ENCODE measurements at regions not wholly inside any gene's neighbourhood (a gene's known extent, or its start where the extent isn't known, plus 50 kb on each side); places are given as distances from the start of the nearest gene placed in this dataset.

- no peak for TF ChIP-seq CTCF (IDR thresholded peaks at IDR 0.05)
Observed at GRCh38 chr3:76724075-76724474, 315.8 kb upstream of the ROBO2 start.

GRCh38 chr3:76724706-76725105 lies 315.2 kb upstream of the ROBO2 start:
- TF ChIP-seq CTCF (IDR thresholded peaks at IDR 0.05): no peak

- TF ChIP-seq CTCF (IDR thresholded peaks at IDR 0.05): no peak
Observed at GRCh38 chr3:76726034-76726433, 313.9 kb upstream of the ROBO2 start.

- TF ChIP-seq CTCF (IDR thresholded peaks at IDR 0.05): no peak
Observed at GRCh38 chr3:76728426-76728825, 311.5 kb upstream of the ROBO2 start.

- no peak for TF ChIP-seq CTCF (IDR thresholded peaks at IDR 0.05)
Observed at GRCh38 chr3:76731471-76731870, 308.4 kb upstream of the ROBO2 start.

- TF ChIP-seq CTCF (IDR thresholded peaks at IDR 0.05): no peak
Observed at GRCh38 chr3:76733073-76733759, 306.7 kb upstream of the ROBO2 start.

GRCh38 chr3:76735152-76735551 lies 304.7 kb upstream of the ROBO2 start:
- TF ChIP-seq CTCF (IDR thresholded peaks at IDR 0.05): no peak

- peak; percentile 36; the same call in 1 of the 2 replicates for TF ChIP-seq CTCF (IDR thresholded peaks at IDR 0.05)
Observed at GRCh38 chr3:76753599-76753998, 286.3 kb upstream of the ROBO2 start.

Data from LNCAP (cell line).